K562 (cell line): ENCODE measurements at regions not wholly inside any gene's neighbourhood (a gene's known extent, or its start where the extent isn't known, plus 50 kb on each side); places are given as distances from the start of the nearest gene placed in this dataset.

Experiments
- CCAR2 ChIP-seq: fragments of 200-400 bp; formaldehyde crosslinking; IDR thresholded peaks from 2 replicates; pipeline ENCODE4 v1.6.1; 2017; ENCODE audit warnings: mild to moderate bottlenecking, low read depth, low read length
- CHD7 ChIP-seq: fragments of 200-600 bp; sonication (generic); IDR thresholded peaks from one replicate; pipeline ENCODE4 v1.6.1; 2012; ENCODE audit warnings: mild to moderate bottlenecking, low read depth, low read length, inconsistent platforms
- ESRRB ChIP-seq: fragments of 250-450 bp; sonication (Bioruptor Pico); IDR thresholded peaks from 2 replicates; pipeline ENCODE4 v1.5.0; 2020; ENCODE audit warnings: mild to moderate bottlenecking, moderate library complexity, borderline replicate concordance
- IRF2 ChIP-seq: sonication (generic); formaldehyde crosslinking; IDR thresholded peaks from 2 replicates; pipeline ENCODE4 v1.8.1; 2022; ENCODE audit warnings: mild to moderate bottlenecking, missing genetic modification reagents
- MECOM ChIP-seq: fragments of 250-450 bp; sonication (Bioruptor Pico); IDR thresholded peaks from 2 replicates; pipeline ENCODE4 v1.8.0; 2022; ENCODE audit warnings: inconsistent platforms
- NELFE ChIP-seq: IDR thresholded peaks from 2 replicates; pipeline ENCODE4 v1.6.1; 2011; ENCODE audit warnings: mild to moderate bottlenecking; ENCODE audit not compliant: insufficient read depth, insufficient read length
- OTX1 ChIP-seq: fragments of 450-650 bp; formaldehyde crosslinking; IDR thresholded peaks from 2 replicates; pipeline ENCODE4 v1.4.0; 2022; ENCODE audit warnings: mild to moderate bottlenecking
- SOX6 ChIP-seq: fragments of 450-650 bp; IDR thresholded peaks from 2 replicates; pipeline ENCODE4 v1.6.1; 2014; ENCODE audit warnings: mild to moderate bottlenecking
- TRIM24 ChIP-seq, 2 experiments: fragments of 450-650 bp; IDR thresholded peaks; 2 replicates each; pipeline ENCODE4 v1.6.1; 2016
- XRCC3 ChIP-seq: fragments of 450-650 bp; IDR thresholded peaks from 2 replicates; pipeline ENCODE4 v1.6.1; 2017; ENCODE audit warnings: mild to moderate bottlenecking, moderate library complexity
- ZNF239 ChIP-seq: fragments of 250-450 bp; sonication (Bioruptor Pico); IDR thresholded peaks from 2 replicates; pipeline ENCODE4 v1.4.0; 2020; ENCODE audit warnings: mild to moderate bottlenecking

GRCh38 chr6:137547601-137548000 is 53.4 kb upstream of the OLIG3 start (continued):
- TF ChIP-seq CHD7 (no peak), ESRRB (no peak), ZNF239 (CRISPR knock-in tag) (no peak), OTX1 (CRISPR knock-in tag) (no peak), TRIM24 (IDR thresholded peaks at IDR 0.05) (no peak), IRF2 (CRISPR knock-in tag) (no peak), CCAR2 (no peak), NELFE (no peak), MECOM (CRISPR knock-in tag) (no peak), SOX6 (no peak), XRCC3 (no peak)
